GM23248 (cell line): ENCODE measurements at regions not wholly inside any gene's neighbourhood (a gene's known extent, or its start where the extent isn't known, plus 50 kb on each side); places are given as distances from the start of the nearest gene placed in this dataset.
A peak's percentile ranks its signal among the peaks of the same experiment; 100 is the strongest.

Experiments used
- DNase-seq: peaks from one replicate; pipeline ENCODE4 v3.0.0-alpha.2; 2015
- H2AFZ ChIP-seq: fragments of 200-600 bp; sonication (generic); 2 replicates; pipeline ENCODE4 v1.6.1; 2016; ENCODE audit warnings: antibody characterized with exemption
- H3F3A ChIP-seq: fragments of 200-600 bp; sonication (generic); 2 replicates; pipeline ENCODE4 v1.6.1; 2016; ENCODE audit warnings: mild to moderate bottlenecking, antibody characterized with exemption, mixed run types; ENCODE audit not compliant: insufficient read depth
- H3K27ac ChIP-seq: fragments of 200-600 bp; sonication (generic); 2 replicates; pipeline ENCODE4 v1.5.1; 2016; ENCODE audit warnings: mild to moderate bottlenecking
- H3K27me3 ChIP-seq: fragments of 200-600 bp; sonication (generic); replicated peaks from 2 replicates; pipeline ENCODE4 v1.6.1; 2016; ENCODE audit warnings: mild to moderate bottlenecking; ENCODE audit not compliant: insufficient read depth
- H3K36me3 ChIP-seq: fragments of 200-600 bp; sonication (generic); 2 replicates; pipeline ENCODE4 v1.6.1; 2016; ENCODE audit warnings: low read depth, mild to moderate bottlenecking
- H3K4me1 ChIP-seq: fragments of 200-600 bp; sonication (generic); 2 replicates; pipeline ENCODE4 v1.6.1; 2016; ENCODE audit warnings: mild to moderate bottlenecking; ENCODE audit not compliant: insufficient read depth
- H3K4me2 ChIP-seq: fragments of 200-600 bp; sonication (generic); one replicate; pipeline ENCODE4 v1.6.1; 2016; ENCODE audit warnings: mild to moderate bottlenecking; ENCODE audit not compliant: unreplicated experiment
- H3K4me3 ChIP-seq: fragments of 200-600 bp; sonication (generic); 2 replicates; pipeline ENCODE4 v1.5.1; 2016; ENCODE audit warnings: mild to moderate bottlenecking
- H3K79me2 ChIP-seq: fragments of 200-600 bp; sonication (generic); 2 replicates; pipeline ENCODE4 v1.6.1; 2016; ENCODE audit warnings: mild to moderate bottlenecking; ENCODE audit not compliant: insufficient read depth
- H3K9ac ChIP-seq: fragments of 200-600 bp; sonication (generic); 2 replicates; pipeline ENCODE4 v1.6.1; 2016; ENCODE audit warnings: mild to moderate bottlenecking
- H3K9me2 ChIP-seq: fragments of 200-600 bp; sonication (generic); 2 replicates; pipeline ENCODE4 v1.6.1; 2016; ENCODE audit warnings: mixed run types, mild to moderate bottlenecking, moderate library complexity; ENCODE audit not compliant: insufficient read depth
- H3K9me3 ChIP-seq: fragments of 200-600 bp; sonication (generic); one replicate; pipeline ENCODE4 v1.6.1; 2017; ENCODE audit warnings: low read depth
- H4K20me1 ChIP-seq: fragments of 200-600 bp; sonication (generic); 2 replicates; pipeline ENCODE4 v1.6.0; 2016; ENCODE audit not compliant: insufficient read depth
- EZH2 ChIP-seq: fragments of 200-600 bp; sonication (generic); IDR thresholded peaks from 2 replicates; pipeline ENCODE4 v1.6.1; 2018; ENCODE audit warnings: antibody characterized with exemption, mild to moderate bottlenecking; ENCODE audit not compliant: insufficient read depth, poor library complexity, severe bottlenecking
- EZH2phosphoT487 ChIP-seq: fragments of 200-600 bp; sonication (generic); IDR thresholded peaks from 2 replicates; pipeline ENCODE4 v1.6.1; 2018; ENCODE audit warnings: antibody characterized with exemption, moderate library complexity, mild to moderate bottlenecking, low read depth; ENCODE audit not compliant: insufficient read depth
- WGBS, 2 experiments: methylation state at CpG; one replicate each; pipeline ENCODE4 v1.1.6; 2015 to 2017; ENCODE audit warnings: low lambda C conversion rate in 2 of 2, low coverage in 1 of 2; ENCODE audit errors: missing lambda C conversion rate in 2 of 2; 5-methylcytosine and 5-hydroxymethylcytosine counted together
- in situ Hi-C: fragments of 300-500 bp; cut with MboI; formaldehyde crosslinking; loops from 2 replicates; pipeline ENCODE4 v1.15.0; 2020

- Histone ChIP-seq H3K9ac (no peak overlapping the region), H3K36me3 (no peaks in the 10 kb centered on the region), H3K79me2 (no peaks in the 10 kb centered on the region), H3K9me2 (no peaks in the 10 kb centered on the region), H3K4me3 (no peak overlapping the region), H3K4me2 (no peak overlapping the region), H3K27ac (no peak overlapping the region), H2AFZ (no peak overlapping the region), H3K27me3 (no peaks in the 10 kb centered on the region), H3K9me3 (no peaks in the 10 kb centered on the region), H3F3A (no peaks in the 10 kb centered on the region), H3K4me1 (peaks cover 4% of the 10 kb centered on the region; the same call in 1 of the 2 replicates), H4K20me1 (no peaks in the 10 kb centered on the region)
- TF ChIP-seq EZH2phosphoT487 (no peak), EZH2 (no peak)
- WGBS, 2 experiments: 92 to 97% methylated on average over 3 of the region's 3 CpGs
- peak; percentile 12 for DNase-seq
- in situ Hi-C loops: no loop called here
Measured at GRCh38 chr13:31929031-31929770, 102.4 kb upstream of the FRY start.

DNA sequence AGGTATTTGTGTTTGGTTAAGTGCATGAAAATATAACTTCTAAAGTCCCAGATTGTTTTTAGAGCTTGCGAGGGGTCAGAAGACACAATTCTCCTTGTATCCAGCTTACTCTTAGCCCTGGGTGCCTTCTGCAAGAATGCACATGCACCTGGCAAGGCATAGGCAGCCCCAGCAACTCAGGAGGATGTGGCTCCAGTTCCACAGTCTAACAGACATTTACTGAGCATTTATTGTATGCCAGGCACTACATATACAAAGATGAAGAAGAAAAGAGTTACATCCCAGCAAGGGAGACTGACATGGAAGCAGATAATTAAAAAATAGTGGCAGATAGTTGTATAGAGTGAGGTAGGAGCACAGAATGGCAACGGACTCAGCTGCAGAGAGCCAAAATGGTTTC is 101.1 kb upstream of the FRY start:
- H3K4me1 ChIP-seq: peaks cover 4% of the 10 kb centered on the region; the same call in 1 of the 2 replicates
- H4K20me1 ChIP-seq: no peaks in the 10 kb centered on the region
- no peaks in the 10 kb centered on the region for H3F3A ChIP-seq
- no peaks in the 10 kb centered on the region for H3K79me2 ChIP-seq
- H3K4me2 ChIP-seq: no peak overlapping the region
- 98 to 100% methylated on average over 2 of the region's 2 CpGs for WGBS, 2 experiments
- H3K9me2 ChIP-seq: no peaks in the 10 kb centered on the region
- H3K9ac ChIP-seq: no peak overlapping the region
- no peaks in the 10 kb centered on the region for H3K36me3 ChIP-seq
- in situ Hi-C loops: no loop called here
- TF ChIP-seq EZH2 (no peak), EZH2phosphoT487 (no peak)
- no peak for DNase-seq
- H3K27ac ChIP-seq: no peak overlapping the region
- no peaks in the 10 kb centered on the region for H3K9me3 ChIP-seq
- H3K27me3 ChIP-seq: no peaks in the 10 kb centered on the region
- H2AFZ ChIP-seq: no peak overlapping the region
- no peak overlapping the region for H3K4me3 ChIP-seq

GRCh38 chr13:31930901-31931522 is 100.6 kb upstream of the FRY start:
- no peak overlapping the region for H3K4me2 ChIP-seq
- in situ Hi-C loops: no loop called here
- no peaks in the 10 kb centered on the region for H3F3A ChIP-seq
- no peak overlapping the region for H2AFZ ChIP-seq
- peaks cover 4% of the 10 kb centered on the region; the same call in 1 of the 2 replicates for H3K4me1 ChIP-seq
- no peak for DNase-seq
- H3K9me3 ChIP-seq: no peaks in the 10 kb centered on the region
- H3K4me3 ChIP-seq: no peak overlapping the region
- no peaks in the 10 kb centered on the region for H3K27me3 ChIP-seq
- no peak for TF ChIP-seq EZH2phosphoT487
- TF ChIP-seq EZH2: no peak
- no peaks in the 10 kb centered on the region for H3K79me2 ChIP-seq
- no peak overlapping the region for H3K9ac ChIP-seq
- H4K20me1 ChIP-seq: no peaks in the 10 kb centered on the region
- WGBS, 2 experiments: 87 to 89% methylated on average over 3 of the region's 3 CpGs
- no peaks in the 10 kb centered on the region for H3K36me3 ChIP-seq
- H3K27ac ChIP-seq: no peak overlapping the region
- H3K9me2 ChIP-seq: no peaks in the 10 kb centered on the region

GRCh38 chr13:31937436-31937835 is 94.1 kb upstream of the FRY start:
- in situ Hi-C loops: no loop called here
- no peak overlapping the region for H3K27ac ChIP-seq
- no peaks in the 10 kb centered on the region for H3K36me3 ChIP-seq
- no peaks in the 10 kb centered on the region for H3K4me1 ChIP-seq
- no peak overlapping the region for H3K9ac ChIP-seq
- no peaks in the 10 kb centered on the region for H3F3A ChIP-seq
- TF ChIP-seq EZH2 (no peak), EZH2phosphoT487 (no peak)
- no peak overlapping the region for H2AFZ ChIP-seq
- no peak overlapping the region for H3K4me3 ChIP-seq
- DNase-seq: no peak
- no peaks in the 10 kb centered on the region for H3K9me2 ChIP-seq
- H3K4me2 ChIP-seq: no peak overlapping the region
- H3K27me3 ChIP-seq: no peaks in the 10 kb centered on the region
- H3K79me2 ChIP-seq: no peaks in the 10 kb centered on the region
- WGBS, 2 experiments: 66 to 69% methylated on average over 4 of the region's 4 CpGs
- no peaks in the 10 kb centered on the region for H4K20me1 ChIP-seq
- H3K9me3 ChIP-seq: no peaks in the 10 kb centered on the region
